H54 (cell line): ENCODE measurements at regions not wholly inside any gene's neighbourhood (a gene's known extent, or its start where the extent isn't known, plus 50 kb on each side); places are given as distances from the start of the nearest gene placed in this dataset.

Experiments used
- DNase-seq: peaks from one replicate; pipeline ENCODE4 v3.0.0; 2011; ENCODE audit warnings: low spot score, mixed read lengths; ENCODE audit not compliant: insufficient read length
- FAIRE-seq: peaks from 3 replicates; lab custom pipeline; 2011; peaks lifted over from hg19 to GRCh38; lab: Jason Lieb, UNC
- POLR2A ChIP-seq: IDR thresholded peaks from 2 replicates; pipeline ENCODE4 v1.6.1; 2011; ENCODE audit warnings: low read depth, mild to moderate bottlenecking, low read length

DNA sequence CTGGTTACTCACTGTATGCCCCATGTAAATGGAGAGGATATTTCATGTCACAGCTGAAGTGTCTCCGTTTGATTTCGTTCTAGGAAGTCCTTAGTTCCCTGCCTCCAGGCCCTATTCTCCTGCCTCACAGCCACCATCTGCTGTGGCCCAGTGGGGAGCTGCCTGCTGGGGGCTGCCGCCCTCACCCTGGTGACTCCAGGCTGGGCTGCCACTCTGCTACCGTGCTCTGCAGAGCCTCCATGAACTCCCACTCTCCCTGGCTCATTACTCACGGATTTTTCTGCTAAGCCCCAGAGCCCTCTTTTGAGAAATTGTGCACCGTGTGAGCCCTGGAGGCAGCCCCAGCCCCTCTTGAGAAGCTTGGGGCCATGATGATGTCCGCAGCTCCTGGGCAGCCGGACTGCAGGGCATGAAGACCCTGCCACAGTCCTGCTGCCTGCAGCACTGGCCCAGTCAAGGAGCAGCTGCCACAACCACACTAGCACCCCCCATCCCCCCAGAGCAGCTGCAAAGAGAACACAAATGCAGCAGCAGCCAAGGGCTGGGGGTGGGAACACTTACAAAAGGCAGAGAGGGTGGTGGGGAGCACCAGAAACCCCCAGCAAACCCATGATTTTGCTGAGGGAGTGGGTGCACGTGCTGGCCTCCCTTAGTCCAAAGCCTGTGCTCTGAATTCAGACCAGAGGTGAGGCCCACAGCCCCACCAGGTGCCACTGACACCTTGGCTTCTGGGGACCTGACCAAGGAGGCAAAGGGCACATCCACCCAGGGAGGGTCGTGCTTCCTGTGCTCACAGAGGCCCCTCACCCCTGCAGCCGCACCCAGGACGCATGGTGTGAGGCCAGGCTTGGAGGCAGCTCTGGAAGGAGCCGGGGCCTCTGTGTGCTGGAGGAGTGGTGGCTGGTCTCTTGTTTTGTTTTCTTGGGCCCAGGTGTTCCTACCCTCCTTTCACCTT lies 270.2 kb upstream of the RAB6C start:
- no peak for TF ChIP-seq POLR2A
- DNase-seq (no peak), FAIRE-seq (no peak)

- TF ChIP-seq POLR2A, result no peak
- FAIRE-seq, result no peak
- DNase-seq, result no peak
These were observed 269.4 kb upstream of the RAB6C start for GRCh38 chr2:129709956-129710598.

DNA sequence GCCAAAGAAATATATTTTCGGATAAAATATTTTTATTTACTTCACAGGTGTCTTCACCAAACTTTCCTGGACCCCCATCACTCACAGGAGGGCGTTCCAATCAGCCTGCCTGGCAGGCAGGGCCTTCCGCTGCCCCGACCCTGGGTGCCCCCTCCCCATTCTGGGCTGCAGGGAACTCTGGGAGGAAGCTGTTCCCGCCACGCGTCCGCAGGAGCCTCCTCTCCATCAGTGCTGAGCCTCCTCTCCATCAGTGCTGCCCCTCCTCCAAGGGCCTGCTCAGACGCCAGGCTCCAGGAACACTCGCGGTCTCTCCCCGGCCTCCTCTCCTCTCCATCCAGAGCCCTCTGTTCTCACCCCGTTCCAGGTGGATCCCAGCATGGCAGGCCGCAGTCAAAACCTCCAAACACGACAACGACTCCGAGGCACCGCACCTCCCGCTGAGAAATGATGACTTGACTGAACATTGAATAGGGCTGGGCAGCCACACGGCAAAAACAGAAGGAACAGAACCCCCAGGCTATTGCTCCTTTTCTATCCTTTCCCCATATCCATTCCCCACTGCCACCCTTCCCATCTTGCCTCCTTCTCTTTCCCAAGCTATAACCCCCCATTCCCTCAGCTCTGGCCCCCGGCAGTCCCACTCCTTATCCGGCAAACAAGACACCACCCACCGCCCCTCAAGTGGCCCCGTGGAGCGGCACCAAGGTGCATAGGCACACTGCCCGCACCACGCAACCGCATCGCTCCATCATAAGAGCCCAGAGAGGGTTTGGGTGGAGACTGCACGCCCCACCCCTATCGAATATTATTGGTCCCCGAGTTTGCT lies 268.6 kb upstream of the RAB6C start:
- no peak for TF ChIP-seq POLR2A
- no peak for FAIRE-seq

GRCh38 chr2:129711816-129712675 lies 267.4 kb upstream of the RAB6C start:
- DNase-seq (no peak), FAIRE-seq (no peak)
- no peak for TF ChIP-seq POLR2A

More for the DNA sequence above, 268.6 kb upstream of the RAB6C start:
- no peak for DNase-seq

DNA sequence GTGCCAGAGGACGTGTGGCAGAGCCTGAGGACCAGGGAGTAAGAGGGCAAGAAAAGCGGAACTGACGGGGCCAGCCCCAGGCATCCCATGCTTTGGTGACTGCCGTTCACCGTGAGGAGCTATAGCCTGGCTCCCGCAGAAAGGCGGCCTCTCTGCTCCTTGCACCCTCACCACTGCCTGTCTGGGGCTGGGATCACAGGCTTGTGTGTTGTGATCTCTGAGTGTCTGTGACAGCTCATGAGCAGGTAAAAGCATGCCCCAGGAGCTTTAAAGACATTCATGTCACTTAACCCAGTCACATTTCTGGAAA lies 266.8 kb upstream of the RAB6C start:
- no peak for TF ChIP-seq POLR2A
- FAIRE-seq, result no peak

DNA sequence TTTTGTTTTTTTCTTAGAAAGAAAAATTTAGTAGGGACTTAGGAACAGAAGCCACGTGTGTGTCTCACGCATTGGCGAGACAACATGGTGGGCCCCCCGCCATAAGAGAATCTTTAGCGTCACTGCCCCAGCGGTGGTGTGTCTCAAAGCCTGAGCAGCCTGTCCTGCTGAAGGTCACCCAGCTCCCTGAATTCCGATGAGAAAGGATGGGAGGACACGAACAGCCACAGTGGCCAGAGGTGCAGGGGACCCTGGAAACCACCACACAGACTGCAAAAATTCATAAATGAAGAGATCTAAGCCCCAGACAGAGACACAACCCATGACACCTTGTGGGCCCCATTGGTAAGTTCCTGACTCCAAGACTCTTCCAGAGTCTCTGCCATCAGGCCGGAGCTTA lies 266.1 kb upstream of the RAB6C start:
- no peak for TF ChIP-seq POLR2A

More for the DNA sequence above, 266.8 kb upstream of the RAB6C start:
- no peak for DNase-seq

DNA sequence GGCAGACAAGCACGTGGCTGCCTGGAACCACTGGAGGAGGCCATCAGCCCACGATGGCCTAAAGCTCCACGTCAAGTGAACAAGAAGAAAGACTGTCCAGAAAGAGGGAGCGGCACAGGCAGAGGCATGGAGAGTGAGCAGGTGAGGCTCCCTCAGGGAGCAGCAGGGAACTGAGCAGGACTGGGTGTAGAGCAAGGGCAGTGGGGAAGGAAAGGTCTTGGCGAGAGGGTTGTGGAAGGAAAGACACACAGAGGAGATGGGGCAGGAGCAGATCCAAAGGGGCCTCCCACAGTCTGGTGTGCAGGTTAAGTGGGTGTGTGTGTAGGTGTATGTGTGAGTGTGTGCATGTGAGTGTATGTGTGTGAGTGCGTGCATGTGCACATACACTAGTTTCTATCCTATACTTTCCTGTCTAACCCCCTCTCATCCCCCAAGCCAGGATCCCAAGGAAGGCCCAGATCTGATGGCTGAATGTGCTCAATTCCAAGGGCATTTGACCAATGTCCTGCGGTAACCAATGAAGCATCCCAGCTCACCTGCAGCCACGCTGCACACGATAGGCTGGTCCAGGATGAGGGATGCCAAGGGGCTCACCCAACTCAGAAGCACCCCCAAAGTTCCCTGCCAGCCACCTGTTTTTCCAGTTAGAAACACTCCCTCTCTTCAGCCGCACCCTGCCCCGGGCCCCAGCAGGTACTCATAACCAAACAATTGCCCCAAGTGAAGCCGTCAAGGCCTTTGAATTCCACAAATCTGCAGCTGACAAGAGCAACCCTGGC lies 262.5 kb upstream of the RAB6C start:
- DNase-seq (no peak), FAIRE-seq (no peak)
- TF ChIP-seq POLR2A, result no peak

More for the DNA sequence above, 266.1 kb upstream of the RAB6C start:
- DNase-seq (no peak), FAIRE-seq (no peak)

DNA sequence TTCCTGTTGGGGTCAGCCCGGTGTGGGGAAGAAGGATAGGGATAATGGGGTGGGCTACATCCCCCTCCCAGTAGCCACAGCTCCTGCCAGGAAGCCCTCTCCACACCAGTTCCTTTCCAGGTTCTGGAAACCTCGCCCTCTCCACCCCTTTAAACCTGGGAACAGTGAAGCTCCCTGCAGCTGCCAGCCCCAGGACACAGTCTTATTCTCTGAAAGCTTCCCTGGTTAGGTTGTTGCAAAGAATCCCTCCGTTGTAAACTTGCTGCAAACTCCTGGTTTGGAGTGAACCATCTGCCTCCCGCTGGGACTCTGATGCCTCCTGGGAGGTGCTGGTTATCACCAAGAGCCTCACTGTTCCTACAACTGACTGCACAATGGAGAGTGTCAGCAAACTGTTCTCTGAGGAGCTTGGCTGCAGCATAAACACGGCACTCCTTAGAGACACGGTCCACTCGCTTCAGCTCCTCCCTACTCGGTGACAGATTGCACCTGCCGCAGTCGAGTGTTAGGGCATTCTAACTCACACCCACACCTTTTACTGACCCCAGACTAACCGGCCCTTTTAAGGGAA lies 261.8 kb upstream of the RAB6C start:
- DNase-seq (no peak), FAIRE-seq (no peak)
- TF ChIP-seq POLR2A, result no peak

DNA sequence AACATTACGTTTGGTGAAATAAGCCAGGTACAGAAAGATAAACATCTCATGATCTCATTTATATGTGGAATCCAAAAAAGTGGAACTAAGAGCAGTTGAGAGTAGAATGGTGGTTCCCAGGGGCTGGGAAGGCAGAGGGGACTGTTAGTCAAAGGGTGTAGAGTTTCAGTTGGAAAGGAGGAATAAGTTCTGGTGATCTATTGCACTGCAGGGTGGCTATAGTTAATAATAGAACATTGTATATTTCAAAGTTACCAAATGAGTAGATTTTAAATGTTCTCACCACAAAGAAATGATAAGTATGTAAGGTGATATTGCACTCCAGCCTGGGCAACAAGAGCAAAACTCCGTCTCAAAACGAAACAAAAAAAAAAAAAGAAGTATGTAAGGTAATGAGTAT lies 260.1 kb upstream of the RAB6C start:
- FAIRE-seq (no peak), DNase-seq (no peak)
- no peak for TF ChIP-seq POLR2A

DNA sequence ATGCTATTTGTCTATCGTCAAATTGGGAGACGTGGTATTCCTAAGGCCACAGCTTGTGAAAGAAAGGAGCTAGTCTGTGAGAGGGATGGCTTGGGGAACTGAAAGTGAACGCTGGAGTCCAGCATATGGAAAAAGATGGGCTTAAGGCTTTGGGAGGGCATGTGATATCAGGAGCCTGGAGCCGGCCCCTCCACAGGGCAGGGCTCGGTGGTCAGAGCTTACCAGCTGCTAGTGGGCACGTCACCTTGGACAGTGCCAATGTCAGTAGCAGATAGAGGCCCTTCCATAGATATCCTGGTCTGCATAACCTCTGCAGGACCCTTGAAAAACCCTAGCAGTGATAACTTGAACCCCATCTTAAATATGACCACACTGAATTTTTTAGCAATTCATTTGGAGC lies 259.1 kb upstream of the RAB6C start:
- TF ChIP-seq POLR2A, result no peak
- no peak for DNase-seq
- no peak for FAIRE-seq

- TF ChIP-seq POLR2A, result no peak
- FAIRE-seq (no peak), DNase-seq (no peak)
These were observed 258.7 kb upstream of the RAB6C start for GRCh38 chr2:129720761-129721160.

GRCh38 chr2:129721236-129721635 lies 258.2 kb upstream of the RAB6C start:
- no peak for FAIRE-seq
- DNase-seq, result no peak
- TF ChIP-seq POLR2A, result no peak
